Endothelial cell of umbilical vein (primary cell): ENCODE measurements at regions not wholly inside any gene's neighbourhood (a gene's known extent, or its start where the extent isn't known, plus 50 kb on each side); places are given as distances from the start of the nearest gene placed in this dataset.

Experiments used
- CTCF ChIP-seq, 2 donors: IDR thresholded peaks; 1 replicate in 1 of 2; 2 replicates in 1 of 2; pipeline ENCODE4 v1.5.1; 2011; ENCODE audit warnings: low read length in 2 of 2, mild to moderate bottlenecking in 2 of 2, moderate library complexity in 2 of 2, control low read depth in 1 of 2, inconsistent platforms in 1 of 2, low read depth in 1 of 2; ENCODE audit not compliant: insufficient read depth in 1 of 2; ENCODE audit errors: extremely low read depth in 1 of 2
- POLR2A ChIP-seq: IDR thresholded peaks from 2 replicates; pipeline ENCODE4 v1.6.1; 2012; ENCODE audit warnings: low read depth, mild to moderate bottlenecking, control low read depth, low read length

- TF ChIP-seq POLR2A (no peak), CTCF (IDR thresholded peaks at IDR 0.05; ENCODE audit: extremely low read depth in 1 of 2, insufficient read depth in 1 of 2, low read depth in 1 of 2, low read length in 2 of 2) (no peak)
Measured at GRCh38 chr14:92264195-92264594, 58.8 kb upstream of the SLC24A4 start.
